Suprapubic skin (tissue), 3 donors: ENCODE measurements at regions not wholly inside any gene's neighbourhood (a gene's known extent, or its start where the extent isn't known, plus 50 kb on each side); places are given as distances from the start of the nearest gene placed in this dataset.

Experiments
- POLR2AphosphoS5 ChIP-seq, 3 donors: sonication (generic); formaldehyde crosslinking; IDR thresholded peaks; one replicate each; pipeline ENCODE4 v1.6.1; 2017; ENCODE audit warnings: antibody characterized with exemption in 3 of 3
- TF ChIP-seq, protein P1 (sequence below), 2 donors: fragments of 200-600 bp in 1 of 2; fragments of 450-650 bp in 1 of 2; sonication (generic) in 1 of 2; IDR thresholded peaks; one replicate each; pipeline ENCODE4 v1.5.1; 2016 to 2019; ENCODE audit warnings: antibody characterized with exemption in 2 of 2, mild to moderate bottlenecking in 1 of 2, moderate library complexity in 1 of 2

DNA sequence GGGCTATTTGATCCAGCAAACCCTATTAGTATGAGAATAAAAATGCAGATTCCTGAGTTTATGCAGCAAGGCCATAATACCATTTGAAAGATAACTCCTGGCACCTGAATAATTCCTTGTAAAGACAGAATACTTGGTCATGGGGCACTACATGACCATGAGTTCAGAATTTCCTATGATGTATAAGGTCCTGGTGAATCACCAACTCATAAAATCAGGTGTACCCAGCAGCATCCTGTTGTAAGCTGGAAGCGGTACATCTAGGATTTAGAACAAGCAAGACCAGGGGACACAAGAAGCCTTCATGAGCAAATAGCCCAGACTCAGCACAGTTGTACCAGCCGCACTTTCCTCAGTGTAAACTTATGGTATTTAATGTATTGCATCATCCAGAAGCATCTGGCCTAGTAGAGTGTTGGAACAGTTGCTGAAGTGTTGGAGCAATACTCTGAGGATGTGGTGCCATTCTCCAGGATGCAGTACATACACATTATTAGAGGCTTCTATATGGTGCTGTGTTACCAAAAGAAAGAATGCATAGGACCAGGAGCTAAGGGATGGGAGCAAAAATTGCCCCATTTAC is 233.4 kb downstream of the SQOR start:
- TF ChIP-seq, protein P1, sequence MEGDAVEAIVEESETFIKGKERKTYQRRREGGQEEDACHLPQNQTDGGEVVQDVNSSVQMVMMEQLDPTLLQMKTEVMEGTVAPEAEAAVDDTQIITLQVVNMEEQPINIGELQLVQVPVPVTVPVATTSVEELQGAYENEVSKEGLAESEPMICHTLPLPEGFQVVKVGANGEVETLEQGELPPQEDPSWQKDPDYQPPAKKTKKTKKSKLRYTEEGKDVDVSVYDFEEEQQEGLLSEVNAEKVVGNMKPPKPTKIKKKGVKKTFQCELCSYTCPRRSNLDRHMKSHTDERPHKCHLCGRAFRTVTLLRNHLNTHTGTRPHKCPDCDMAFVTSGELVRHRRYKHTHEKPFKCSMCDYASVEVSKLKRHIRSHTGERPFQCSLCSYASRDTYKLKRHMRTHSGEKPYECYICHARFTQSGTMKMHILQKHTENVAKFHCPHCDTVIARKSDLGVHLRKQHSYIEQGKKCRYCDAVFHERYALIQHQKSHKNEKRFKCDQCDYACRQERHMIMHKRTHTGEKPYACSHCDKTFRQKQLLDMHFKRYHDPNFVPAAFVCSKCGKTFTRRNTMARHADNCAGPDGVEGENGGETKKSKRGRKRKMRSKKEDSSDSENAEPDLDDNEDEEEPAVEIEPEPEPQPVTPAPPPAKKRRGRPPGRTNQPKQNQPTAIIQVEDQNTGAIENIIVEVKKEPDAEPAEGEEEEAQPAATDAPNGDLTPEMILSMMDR (IDR thresholded peaks at IDR 0.05) = no peak
- no peak for TF ChIP-seq POLR2AphosphoS5 (IDR thresholded peaks at IDR 0.05)
